Aorta (tissue), 5 donors: ENCODE measurements at regions not wholly inside any gene's neighbourhood (a gene's known extent, or its start where the extent isn't known, plus 50 kb on each side); places are given as distances from the start of the nearest gene placed in this dataset.

Experiments
- ATAC-seq: fragments of 200-7000 bp; cut with Tn5 transposase; one replicate; pipeline ENCODE4 v1.9.1; 2022; ENCODE audit warnings: moderate library complexity; ENCODE audit not compliant: low FRiP score
- DNase-seq, 2 donors: peaks; one replicate each; pipeline ENCODE4 v3.0.0-alpha.2; 2020
- H3K27ac ChIP-seq, 2 donors: one replicate each; pipeline ENCODE4 v1.5.1; 2013; ENCODE audit warnings: low read length in 2 of 2, mild to moderate bottlenecking in 2 of 2, moderate library complexity in 2 of 2, control low read depth in 1 of 2, inconsistent platforms in 1 of 2, low read depth in 1 of 2
- H3K27me3 ChIP-seq, 2 donors: one replicate each; pipeline ENCODE4 v1.6.1; 2013; ENCODE audit warnings: control low read depth in 1 of 2, low read length in 1 of 2, mild to moderate bottlenecking in 1 of 2, moderate library complexity in 1 of 2; ENCODE audit not compliant: insufficient read depth in 2 of 2, control insufficient read depth in 1 of 2
- H3K36me3 ChIP-seq, 2 donors: one replicate each; pipeline ENCODE4 v1.6.1; 2013; ENCODE audit warnings: control low read depth in 1 of 2, low read length in 1 of 2, mild to moderate bottlenecking in 1 of 2; ENCODE audit not compliant: insufficient read depth in 2 of 2, control insufficient read depth in 1 of 2
- H3K4me1 ChIP-seq, 2 donors: one replicate each; pipeline ENCODE4 v1.6.1; 2013; ENCODE audit warnings: low read length in 2 of 2, control low read depth in 1 of 2, mild to moderate bottlenecking in 1 of 2, moderate library complexity in 1 of 2; ENCODE audit not compliant: insufficient read depth in 2 of 2, control insufficient read depth in 1 of 2
- H3K4me3 ChIP-seq, 2 donors: one replicate each; pipeline ENCODE4 v1.5.1; 2013; ENCODE audit warnings: low read length in 2 of 2, control low read depth in 1 of 2, mild to moderate bottlenecking in 1 of 2
- H3K9me3 ChIP-seq: one replicate; pipeline ENCODE4 v1.6.1; 2013; ENCODE audit warnings: mild to moderate bottlenecking, low read length; ENCODE audit not compliant: control insufficient read depth
- WGBS, 2 donors: extraction: QIAGEN DNeasy Blood & Tissue Kit; methylation state at CpG; one replicate each; pipeline ENCODE4 v1.1.7; 2013; 5-methylcytosine and 5-hydroxymethylcytosine counted together
- intact Hi-C, 2 donors: fragments of 100-400 bp; cut with DNase I; formaldehyde crosslinking; loops; one replicate each; pipeline versions ENCODE4 v1.14.2 to v1.15.0; 2022
- donor health status: healthy with polysubstance abuse.
- donor health status: Bipolar disorder and iron deficiency.
- donor health status: DM: no; HTN: no; CAD: no.
- donor health status: DM: no; HTN: no; CAD: no.
- donor health status: DM: yes; HTN: yes; CAD: no.

- Histone ChIP-seq H3K36me3 (no peaks in the 10 kb centered on the region), H3K27me3 (no peaks in the 10 kb centered on the region), H3K4me1 (no peaks in the 10 kb centered on the region), H3K4me3 (no peak overlapping the region), H3K27ac (no peak overlapping the region), H3K9me3 (no peaks in the 10 kb centered on the region)
- DNase-seq (no peak), ATAC-seq (no peak)
- 92 to 97% methylated on average over 3 of the region's 3 CpGs for WGBS, 2 donors
- intact Hi-C loops: no loop called here
Observed at GRCh38 chr6:100276311-100277057, 188.2 kb downstream of the SIM1 start.

- Histone ChIP-seq H3K27ac (no peak overlapping the region), H3K9me3 (no peaks in the 10 kb centered on the region), H3K4me3 (no peak overlapping the region), H3K36me3 (no peaks in the 10 kb centered on the region), H3K4me1 (no peaks in the 10 kb centered on the region), H3K27me3 (no peaks in the 10 kb centered on the region)
- intact Hi-C loops: no loop called here
- no peak for ATAC-seq
- 98 to 99% methylated on average over 1 of the region's 1 CpG for WGBS, 2 donors
- DNase-seq: no peak
Observed at GRCh38 chr6:100274147-100274546, 190.6 kb downstream of the SIM1 start.

GRCh38 chr6:100271625-100272024, 193.1 kb downstream of the SIM1 start:
- DNase-seq (no peak), ATAC-seq (no peak)
- 94% methylated on average over 2 of the region's 2 CpGs for WGBS, 2 donors
- Histone ChIP-seq H3K36me3 (no peaks in the 10 kb centered on the region), H3K27ac (no peak overlapping the region), H3K27me3 (no peaks in the 10 kb centered on the region), H3K4me1 (no peaks in the 10 kb centered on the region), H3K9me3 (no peaks in the 10 kb centered on the region), H3K4me3 (no peak overlapping the region)
- intact Hi-C loops: no loop called here

- H3K36me3 ChIP-seq: no peaks in the 10 kb centered on the region
- H3K27ac ChIP-seq: no peak overlapping the region
- H3K4me3 ChIP-seq: no peak overlapping the region
- no peaks in the 10 kb centered on the region for H3K9me3 ChIP-seq
- no peaks in the 10 kb centered on the region for H3K27me3 ChIP-seq
- DNase-seq (no peak), ATAC-seq (no peak)
- H3K4me1 ChIP-seq: no peaks in the 10 kb centered on the region
- 98 to 100% methylated on average over 5 of the region's 5 CpGs for WGBS, 2 donors
- intact Hi-C loops: no loop called here
Observed at GRCh38 chr6:100271202-100271601, 193.5 kb downstream of the SIM1 start.

- H3K4me3 ChIP-seq: no peak overlapping the region
- H3K36me3 ChIP-seq: no peaks in the 10 kb centered on the region
- no peaks in the 10 kb centered on the region for H3K4me1 ChIP-seq
- DNase-seq: no peak
- ATAC-seq: no peak
- no peak overlapping the region for H3K27ac ChIP-seq
- 2 to 5% methylated on average over 2 of the region's 2 CpGs for WGBS, 2 donors
- intact Hi-C loops: no loop called here
- no peaks in the 10 kb centered on the region for H3K27me3 ChIP-seq
- no peaks in the 10 kb centered on the region for H3K9me3 ChIP-seq
Observed at GRCh38 chr6:100269189-100269588, 195.5 kb downstream of the SIM1 start.

DNA sequence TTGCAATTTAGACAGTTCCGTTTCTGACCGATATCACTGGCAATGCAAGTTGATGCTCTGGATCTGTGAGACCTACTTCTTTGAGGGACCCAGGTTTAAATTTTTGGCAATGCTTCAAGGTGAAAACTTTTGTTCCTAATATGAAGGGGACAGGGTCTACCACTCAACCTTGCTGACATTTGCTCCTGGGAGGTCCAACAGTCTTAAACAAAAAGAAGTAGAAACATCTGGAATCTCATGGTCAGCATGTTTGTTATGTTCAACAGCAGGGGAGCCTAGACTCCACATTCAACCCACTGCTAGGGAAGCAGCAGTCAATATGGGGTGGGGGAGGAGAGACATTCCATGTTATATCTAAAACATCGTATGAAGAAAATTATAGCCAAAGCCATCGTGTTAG, 196.4 kb downstream of the SIM1 start:
- ATAC-seq: no peak
- H3K9me3 ChIP-seq: no peaks in the 10 kb centered on the region
- no peaks in the 10 kb centered on the region for H3K4me1 ChIP-seq
- no peak overlapping the region for H3K4me3 ChIP-seq
- no peak for DNase-seq
- H3K27ac ChIP-seq: no peak overlapping the region
- intact Hi-C loops: no loop called here
- H3K27me3 ChIP-seq: no peaks in the 10 kb centered on the region
- WGBS, 2 donors: 88 to 96% methylated on average over 4 of the region's 4 CpGs
- no peaks in the 10 kb centered on the region for H3K36me3 ChIP-seq

DNA sequence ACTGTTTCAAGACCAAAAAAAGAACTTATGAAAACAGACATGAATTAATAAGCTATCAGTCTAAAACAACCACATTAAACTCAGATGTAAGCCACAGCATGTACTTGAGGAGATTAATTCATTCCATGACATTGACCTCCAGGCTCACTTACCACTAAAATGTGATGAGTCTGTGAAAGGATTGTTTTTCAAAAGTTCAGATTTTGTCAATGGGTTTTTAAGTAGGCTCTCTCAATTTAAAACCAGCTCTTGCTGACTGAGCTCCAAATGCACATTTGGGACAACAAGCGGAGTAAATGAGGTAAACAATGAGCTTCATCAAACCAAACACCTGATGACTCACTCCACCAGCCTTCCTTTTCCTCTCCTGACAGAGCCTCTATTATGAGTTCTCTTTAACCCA, 197.0 kb downstream of the SIM1 start:
- Histone ChIP-seq H3K36me3 (no peaks in the 10 kb centered on the region), H3K27ac (no peak overlapping the region), H3K27me3 (no peaks in the 10 kb centered on the region), H3K9me3 (no peaks in the 10 kb centered on the region), H3K4me3 (no peak overlapping the region), H3K4me1 (no peaks in the 10 kb centered on the region)
- ATAC-seq: no peak
- 98 to 100% methylated on average over 1 of the region's 1 CpG for WGBS, 2 donors
- no peak for DNase-seq
- intact Hi-C loops: no loop called here

- no peaks in the 10 kb centered on the region for H3K4me1 ChIP-seq
- intact Hi-C loops: no loop called here
- no peaks in the 10 kb centered on the region for H3K36me3 ChIP-seq
- no peak for ATAC-seq
- 89 to 91% methylated on average over 10 of the region's 10 CpGs for WGBS, 2 donors
- H3K27me3 ChIP-seq: no peaks in the 10 kb centered on the region
- no peak overlapping the region for H3K27ac ChIP-seq
- no peak for DNase-seq
- H3K9me3 ChIP-seq: no peaks in the 10 kb centered on the region
- H3K4me3 ChIP-seq: no peak overlapping the region
Observed at GRCh38 chr6:100266494-100267401, 198.0 kb downstream of the SIM1 start.

DNA sequence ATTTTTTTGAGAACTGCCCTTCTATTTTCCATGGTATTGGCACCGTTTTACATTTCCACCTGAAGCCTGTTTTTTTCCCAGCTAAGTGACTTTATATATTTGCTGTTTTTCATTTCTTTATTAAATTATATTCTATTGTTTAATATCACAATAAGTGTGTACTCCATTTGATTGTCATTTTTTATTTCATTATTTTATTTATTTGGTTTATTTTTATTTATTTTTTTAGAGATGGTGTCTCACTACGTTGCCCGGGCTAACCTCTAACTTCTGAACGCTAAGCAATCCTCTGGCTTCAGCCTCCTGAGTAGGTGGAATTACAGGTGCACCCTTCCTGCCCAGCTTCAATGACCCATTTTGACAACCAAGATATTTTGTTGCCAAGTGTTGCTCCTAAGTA, 202.6 kb downstream of the SIM1 start:
- Histone ChIP-seq H3K27ac (no peak overlapping the region), H3K4me3 (no peak overlapping the region), H3K9me3 (no peaks in the 10 kb centered on the region), H3K36me3 (no peaks in the 10 kb centered on the region), H3K4me1 (no peaks in the 10 kb centered on the region), H3K27me3 (no peaks in the 10 kb centered on the region)
- DNase-seq (no peak), ATAC-seq (no peak)
- WGBS, 2 donors: 92% methylated on average over 4 of the region's 4 CpGs
- intact Hi-C loops: no loop called here
